AG04449 (cell line): ENCODE measurements at regions not wholly inside any gene's neighbourhood (a gene's known extent, or its start where the extent isn't known, plus 50 kb on each side); places are given as distances from the start of the nearest gene placed in this dataset.

ENCODE experiments used
- CTCF ChIA-PET: fragments of 350-600 bp; formaldehyde crosslinking; extraction: SDS; loops from one replicate; lab custom pipeline; 2021; ENCODE audit warnings: antibody characterized with exemption; lab: Yijun Ruan, JAX
- POLR2A ChIA-PET: fragments of 400-600, 350-600 bp; formaldehyde crosslinking; extraction: SDS; loops from one replicate; lab custom pipeline; 2020; ENCODE audit warnings: antibody characterized with exemption, inconsistent platforms; lab: Yijun Ruan, JAX
- DNase-seq: peaks from one replicate; pipeline ENCODE4 v3.0.0-alpha.2; 2010; ENCODE audit warnings: low read depth, low spot score
- H3K4me3 ChIP-seq: 2 replicates; pipeline ENCODE4 v1.5.1; 2011; ENCODE audit warnings: low read depth, mild to moderate bottlenecking, control low read depth, low read length
- CTCF ChIP-seq: IDR thresholded peaks from one replicate; pipeline ENCODE4 v1.5.1; 2011; ENCODE audit warnings: mild to moderate bottlenecking, moderate library complexity, low read length, control low read depth, inconsistent platforms; ENCODE audit not compliant: insufficient read depth; ENCODE audit errors: missing control alignments

GRCh38 chr15:46892621-46893160 lies 824.6 kb upstream of the SEMA6D start:
- no peak for DNase-seq
- no peak overlapping the region for H3K4me3 ChIP-seq
- ChIA-PET CTCF (no interaction called here), POLR2A (no interaction called here)
- TF ChIP-seq CTCF, result no peak

GRCh38 chr15:46894644-46895043 lies 822.7 kb upstream of the SEMA6D start:
- no peak for TF ChIP-seq CTCF
- DNase-seq, result no peak
- no peak overlapping the region for H3K4me3 ChIP-seq
- ChIA-PET POLR2A (no interaction called here), CTCF (no interaction called here)

GRCh38 chr15:46897266-46897665 lies 820.0 kb upstream of the SEMA6D start:
- CTCF ChIA-PET, result no interaction called here
- H3K4me3 ChIP-seq, result no peak overlapping the region
- POLR2A ChIA-PET, result no interaction called here
- DNase-seq, result no peak
- TF ChIP-seq CTCF, result no peak

- DNase-seq, result no peak
- H3K4me3 ChIP-seq, result no peak overlapping the region
- no peak for TF ChIP-seq CTCF
- POLR2A ChIA-PET, result no interaction called here
- CTCF ChIA-PET, result no interaction called here
Measured at GRCh38 chr15:46901001-46901400, 816.3 kb upstream of the SEMA6D start.

GRCh38 chr15:46917721-46918252 lies 799.5 kb upstream of the SEMA6D start:
- POLR2A ChIA-PET, result no interaction called here
- no peak for DNase-seq
- H3K4me3 ChIP-seq, result no peak overlapping the region
- CTCF ChIA-PET, result no interaction called here
- TF ChIP-seq CTCF, result no peak

GRCh38 chr15:46918462-46919140 lies 798.7 kb upstream of the SEMA6D start:
- H3K4me3 ChIP-seq, result no peak overlapping the region
- no peak for TF ChIP-seq CTCF
- DNase-seq, result no peak
- ChIA-PET POLR2A (no interaction called here), CTCF (no interaction called here)
